ENCODE measurements at regions not wholly inside any gene's neighbourhood (a gene's known extent, or its start where the extent isn't known, plus 50 kb on each side); places are given as distances from the start of the nearest gene placed in this dataset.

DNA sequence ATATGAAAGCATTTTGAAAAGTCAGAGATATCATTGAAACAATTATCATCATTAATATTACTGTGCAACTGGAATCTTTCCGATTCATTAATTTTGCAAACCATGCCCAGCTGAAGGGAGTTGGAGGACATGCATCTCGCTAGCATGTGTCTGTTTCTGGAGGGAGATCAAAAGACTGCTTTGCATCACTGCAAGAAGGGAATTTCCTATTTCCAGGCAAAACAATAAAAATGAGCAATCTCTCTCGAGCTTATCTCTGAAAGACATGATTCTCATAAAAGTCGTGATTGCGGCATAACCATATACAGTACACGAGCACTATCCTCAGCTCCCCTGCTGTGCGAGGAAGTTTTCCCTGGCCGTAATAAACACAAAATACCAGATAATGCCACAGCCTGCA lies 607.6 kb upstream of the DPP6 start:
- Histone ChIP-seq H3K36me3 (ENCODE audit: control insufficient read depth, insufficient read depth, low read length) (no peaks in the 10 kb centered on the region), H3K27me3 (ENCODE audit: control insufficient read depth, insufficient read depth, low read length) (no peaks in the 10 kb centered on the region), H3K27ac (ENCODE audit: low read depth, low read length) (no peak overlapping the region), H3K9ac (ENCODE audit: low read depth, low read length) (no peak overlapping the region), H3K9me3 (ENCODE audit: control insufficient read depth, insufficient read depth, low read length) (peaks cover 3% of the 10 kb centered on the region), H3K4me3 (ENCODE audit: low read depth, low read length) (no peak overlapping the region), H3K4me1 (ENCODE audit: control insufficient read depth, insufficient read depth, low read length) (no peaks in the 10 kb centered on the region)

- Histone ChIP-seq H3K4me1 (ENCODE audit: control insufficient read depth, insufficient read depth, low read length) (no peaks in the 10 kb centered on the region), H3K9me3 (ENCODE audit: control insufficient read depth, insufficient read depth, low read length) (peaks cover 3% of the 10 kb centered on the region), H3K9ac (ENCODE audit: low read depth, low read length) (no peak overlapping the region), H3K27ac (ENCODE audit: low read depth, low read length) (no peak overlapping the region), H3K4me3 (ENCODE audit: low read depth, low read length) (no peak overlapping the region), H3K36me3 (ENCODE audit: control insufficient read depth, insufficient read depth, low read length) (no peaks in the 10 kb centered on the region), H3K27me3 (ENCODE audit: control insufficient read depth, insufficient read depth, low read length) (no peaks in the 10 kb centered on the region)
Observed at GRCh38 chr7:153445641-153446040, 606.6 kb upstream of the DPP6 start.

DNA sequence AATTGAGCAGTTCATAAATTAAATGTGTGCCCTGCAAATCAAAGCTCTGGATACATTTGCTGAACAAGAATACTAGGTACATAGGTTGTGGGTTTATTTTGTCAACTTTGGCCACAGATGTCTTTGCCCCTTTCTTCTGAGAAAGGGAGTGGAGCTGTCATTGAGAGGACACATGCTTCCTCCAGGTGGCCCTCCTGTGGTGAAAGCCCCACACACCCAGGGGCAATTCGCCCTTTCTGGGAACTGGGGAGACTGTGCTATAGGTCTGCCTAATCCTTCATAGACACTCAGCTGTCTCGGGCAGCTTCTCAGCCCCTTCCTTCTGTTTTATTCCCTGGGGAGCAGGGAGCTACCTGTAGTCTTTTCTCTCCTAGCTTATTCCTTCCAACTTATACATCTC lies 605.7 kb upstream of the DPP6 start:
- no peak overlapping the region for H3K4me3 ChIP-seq (ENCODE audit: low read depth, low read length)
- no peak overlapping the region for H3K27ac ChIP-seq (ENCODE audit: low read depth, low read length)
- H3K4me1 ChIP-seq (ENCODE audit: control insufficient read depth, insufficient read depth, low read length): no peaks in the 10 kb centered on the region
- H3K9me3 ChIP-seq (ENCODE audit: control insufficient read depth, insufficient read depth, low read length): peaks cover 3% of the 10 kb centered on the region
- no peaks in the 10 kb centered on the region for H3K27me3 ChIP-seq (ENCODE audit: control insufficient read depth, insufficient read depth, low read length)
- no peaks in the 10 kb centered on the region for H3K36me3 ChIP-seq (ENCODE audit: control insufficient read depth, insufficient read depth, low read length)
- H3K9ac ChIP-seq (ENCODE audit: low read depth, low read length): no peak overlapping the region

GRCh38 chr7:153447011-153447410 lies 605.2 kb upstream of the DPP6 start:
- Histone ChIP-seq H3K27me3 (ENCODE audit: control insufficient read depth, insufficient read depth, low read length) (no peaks in the 10 kb centered on the region), H3K27ac (ENCODE audit: low read depth, low read length) (no peak overlapping the region), H3K9ac (ENCODE audit: low read depth, low read length) (no peak overlapping the region), H3K36me3 (ENCODE audit: control insufficient read depth, insufficient read depth, low read length) (no peaks in the 10 kb centered on the region), H3K9me3 (ENCODE audit: control insufficient read depth, insufficient read depth, low read length) (peaks cover 3% of the 10 kb centered on the region), H3K4me1 (ENCODE audit: control insufficient read depth, insufficient read depth, low read length) (no peaks in the 10 kb centered on the region), H3K4me3 (ENCODE audit: low read depth, low read length) (no peak overlapping the region)

- no peak overlapping the region for H3K4me3 ChIP-seq (ENCODE audit: low read depth, low read length)
- H3K9ac ChIP-seq (ENCODE audit: low read depth, low read length): no peak overlapping the region
- H3K4me1 ChIP-seq (ENCODE audit: control insufficient read depth, insufficient read depth, low read length): no peaks in the 10 kb centered on the region
- no peaks in the 10 kb centered on the region for H3K36me3 ChIP-seq (ENCODE audit: control insufficient read depth, insufficient read depth, low read length)
- H3K27me3 ChIP-seq (ENCODE audit: control insufficient read depth, insufficient read depth, low read length): no peaks in the 10 kb centered on the region
- peaks cover 9% of the 10 kb centered on the region; the same call in 1 of the 2 replicates for H3K9me3 ChIP-seq (ENCODE audit: control insufficient read depth, insufficient read depth, low read length)
- H3K27ac ChIP-seq (ENCODE audit: low read depth, low read length): no peak overlapping the region
Observed at GRCh38 chr7:153452661-153453060, 599.5 kb upstream of the DPP6 start.

- H3K27ac ChIP-seq (ENCODE audit: low read depth, low read length): no peak overlapping the region
- H3K27me3 ChIP-seq (ENCODE audit: control insufficient read depth, insufficient read depth, low read length): no peaks in the 10 kb centered on the region
- H3K4me3 ChIP-seq (ENCODE audit: low read depth, low read length): no peak overlapping the region
- H3K36me3 ChIP-seq (ENCODE audit: control insufficient read depth, insufficient read depth, low read length): no peaks in the 10 kb centered on the region
- no peak overlapping the region for H3K9ac ChIP-seq (ENCODE audit: low read depth, low read length)
- H3K9me3 ChIP-seq (ENCODE audit: control insufficient read depth, insufficient read depth, low read length): peaks cover 12% of the 10 kb centered on the region
- no peaks in the 10 kb centered on the region for H3K4me1 ChIP-seq (ENCODE audit: control insufficient read depth, insufficient read depth, low read length)
Observed at GRCh38 chr7:153454306-153454705, 597.9 kb upstream of the DPP6 start.

- H3K27me3 ChIP-seq (ENCODE audit: control insufficient read depth, insufficient read depth, low read length): no peaks in the 10 kb centered on the region
- H3K36me3 ChIP-seq (ENCODE audit: control insufficient read depth, insufficient read depth, low read length): no peaks in the 10 kb centered on the region
- no peak overlapping the region for H3K4me3 ChIP-seq (ENCODE audit: low read depth, low read length)
- H3K9me3 ChIP-seq (ENCODE audit: control insufficient read depth, insufficient read depth, low read length): peaks cover 34% of the 10 kb centered on the region
- no peak overlapping the region for H3K27ac ChIP-seq (ENCODE audit: low read depth, low read length)
- H3K4me1 ChIP-seq (ENCODE audit: control insufficient read depth, insufficient read depth, low read length): no peaks in the 10 kb centered on the region
- H3K9ac ChIP-seq (ENCODE audit: low read depth, low read length): no peak overlapping the region
Observed at GRCh38 chr7:153457746-153458145, 594.5 kb upstream of the DPP6 start.

DNA sequence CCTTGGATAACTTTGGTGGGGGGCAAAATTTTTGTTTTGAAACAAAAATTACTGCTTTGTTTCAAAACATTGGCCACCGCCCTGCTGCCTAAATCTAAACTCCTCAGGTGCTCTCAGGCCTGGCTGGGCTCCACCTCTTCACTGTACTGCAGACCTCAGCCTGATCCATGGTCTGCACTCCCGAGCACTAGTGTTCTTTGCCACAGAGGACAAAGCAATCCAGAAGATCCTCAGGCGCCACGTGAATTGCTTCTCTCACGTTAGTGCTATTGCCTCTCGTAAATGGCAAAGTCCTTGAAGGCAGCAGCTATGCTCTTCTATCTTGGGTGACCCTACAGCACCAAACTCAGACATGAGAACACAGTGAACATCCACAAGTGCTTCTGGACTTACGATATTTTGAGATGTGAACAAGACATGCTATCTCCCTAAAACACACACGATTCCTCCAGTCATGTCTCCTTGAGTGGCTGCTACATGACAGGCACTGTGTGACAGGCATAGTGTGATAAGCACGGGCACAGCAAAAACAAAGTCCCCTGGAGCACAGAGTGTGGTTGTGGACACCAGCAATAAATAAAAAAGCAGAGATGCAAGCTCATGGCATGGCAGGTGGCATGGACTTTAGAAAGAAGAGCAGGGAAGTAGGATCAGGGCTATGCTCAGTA lies 582.1 kb upstream of the DPP6 start:
- Histone ChIP-seq H3K27ac (ENCODE audit: low read depth, low read length) (no peak overlapping the region), H3K9ac (ENCODE audit: low read depth, low read length) (no peak overlapping the region)

GRCh38 chr7:153472516-153472915 lies 579.7 kb upstream of the DPP6 start:
- no peaks in the 10 kb centered on the region for H3K4me1 ChIP-seq (ENCODE audit: control insufficient read depth, insufficient read depth, low read length)
- no peaks in the 10 kb centered on the region for H3K27me3 ChIP-seq (ENCODE audit: control insufficient read depth, insufficient read depth, low read length)
- no peak overlapping the region for H3K27ac ChIP-seq (ENCODE audit: low read depth, low read length)
- H3K36me3 ChIP-seq (ENCODE audit: control insufficient read depth, insufficient read depth, low read length): no peaks in the 10 kb centered on the region
- H3K9me3 ChIP-seq (ENCODE audit: control insufficient read depth, insufficient read depth, low read length): peaks cover 27% of the 10 kb centered on the region
- no peak overlapping the region for H3K9ac ChIP-seq (ENCODE audit: low read depth, low read length)
- H3K4me3 ChIP-seq (ENCODE audit: low read depth, low read length): no peak overlapping the region

More for the DNA sequence above, 582.1 kb upstream of the DPP6 start:
- Histone ChIP-seq H3K36me3 (ENCODE audit: control insufficient read depth, insufficient read depth, low read length) (no peaks in the 10 kb centered on the region), H3K9me3 (ENCODE audit: control insufficient read depth, insufficient read depth, low read length) (peaks cover 36% of the 10 kb centered on the region), H3K4me3 (ENCODE audit: low read depth, low read length) (no peak overlapping the region), H3K4me1 (ENCODE audit: control insufficient read depth, insufficient read depth, low read length) (no peaks in the 10 kb centered on the region), H3K27me3 (ENCODE audit: control insufficient read depth, insufficient read depth, low read length) (no peaks in the 10 kb centered on the region)

DNA sequence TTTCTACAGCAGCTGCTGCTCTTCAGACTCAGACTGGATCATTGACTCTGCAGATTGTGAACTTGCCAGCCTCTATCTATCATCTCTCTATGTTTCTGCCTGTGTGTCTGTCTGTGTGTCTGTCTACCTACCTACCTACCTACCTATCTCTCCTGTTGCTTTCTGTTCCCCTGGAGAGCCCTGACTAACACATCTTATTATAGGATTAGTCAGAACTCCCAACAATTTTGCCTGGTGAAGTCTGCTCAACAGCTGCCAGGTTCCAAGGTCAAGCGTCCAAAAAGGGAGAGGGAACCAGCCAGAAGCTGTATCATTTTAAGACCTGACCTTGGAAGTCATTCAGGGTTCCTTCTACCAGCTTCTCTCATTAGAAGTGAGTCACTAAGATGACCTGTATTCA lies 579.0 kb upstream of the DPP6 start:
- Histone ChIP-seq H3K4me3 (ENCODE audit: low read depth, low read length) (no peak overlapping the region), H3K9ac (ENCODE audit: low read depth, low read length) (no peak overlapping the region), H3K27ac (ENCODE audit: low read depth, low read length) (no peak overlapping the region), H3K27me3 (ENCODE audit: control insufficient read depth, insufficient read depth, low read length) (no peaks in the 10 kb centered on the region), H3K9me3 (ENCODE audit: control insufficient read depth, insufficient read depth, low read length) (peaks cover 21% of the 10 kb centered on the region), H3K36me3 (ENCODE audit: control insufficient read depth, insufficient read depth, low read length) (no peaks in the 10 kb centered on the region), H3K4me1 (ENCODE audit: control insufficient read depth, insufficient read depth, low read length) (no peaks in the 10 kb centered on the region)

DNA sequence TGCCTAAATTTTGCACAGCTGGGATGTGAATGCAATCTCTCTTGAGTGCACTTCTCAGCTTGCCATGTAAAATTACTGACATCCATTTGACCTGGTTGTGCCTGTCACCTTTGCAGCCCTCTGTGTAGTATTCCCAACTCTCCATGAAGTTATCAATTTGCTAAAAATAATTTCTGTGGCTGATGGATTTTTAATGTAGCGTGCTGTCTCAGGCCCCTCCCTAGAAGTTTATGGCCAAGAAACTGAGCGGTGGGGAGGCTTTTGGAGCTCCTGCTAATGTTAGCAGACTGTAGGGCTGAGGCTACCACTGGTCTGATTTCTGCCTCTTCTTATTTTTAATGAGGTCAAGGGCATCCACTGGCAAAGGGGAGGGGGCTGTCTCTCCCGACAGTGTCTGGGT lies 577.0 kb upstream of the DPP6 start:
- peaks cover 20% of the 10 kb centered on the region for H3K9me3 ChIP-seq (ENCODE audit: control insufficient read depth, insufficient read depth, low read length)
- H3K27me3 ChIP-seq (ENCODE audit: control insufficient read depth, insufficient read depth, low read length): no peaks in the 10 kb centered on the region
- H3K27ac ChIP-seq (ENCODE audit: low read depth, low read length): no peak overlapping the region
- no peaks in the 10 kb centered on the region for H3K36me3 ChIP-seq (ENCODE audit: control insufficient read depth, insufficient read depth, low read length)
- H3K4me3 ChIP-seq (ENCODE audit: low read depth, low read length): no peak overlapping the region
- no peaks in the 10 kb centered on the region for H3K4me1 ChIP-seq (ENCODE audit: control insufficient read depth, insufficient read depth, low read length)
- H3K9ac ChIP-seq (ENCODE audit: low read depth, low read length): no peak overlapping the region

Data from HUES48 (cell line).